ENCODE measurements at regions not wholly inside any gene's neighbourhood (a gene's known extent, or its start where the extent isn't known, plus 50 kb on each side); places are given as distances from the start of the nearest gene placed in this dataset.
"Not testable (repeated sequence)": the region's sequence is repeated elsewhere in the genome, so short reads cannot be mapped to it uniquely, and the experiment has no call there.

GRCh38 chr4:55270481-55270880, 75.6 kb upstream of the SRD5A3 start:
- H3K27me3 ChIP-seq: no peaks in the 10 kb centered on the region
- no peak overlapping the region for H3K27ac ChIP-seq
- H3K4me2 ChIP-seq: no peak overlapping the region
- no peak overlapping the region for H3K4me3 ChIP-seq
- H3K9me3 ChIP-seq: no peaks in the 10 kb centered on the region
- no peaks in the 10 kb centered on the region for H3K36me3 ChIP-seq
- no peaks in the 10 kb centered on the region for H4K20me1 ChIP-seq
- TF ChIP-seq Cebpa-rat (IDR thresholded peaks at IDR 0.05): no peak
- H3K9ac ChIP-seq: no peak overlapping the region
- H3K4me1 ChIP-seq: no peaks in the 10 kb centered on the region

GRCh38 chr4:55272102-55272501, 73.9 kb upstream of the SRD5A3 start:
- Histone ChIP-seq H3K4me3 (no peak overlapping the region), H3K4me1 (no peaks in the 10 kb centered on the region), H3K27ac (no peak overlapping the region), H3K27me3 (no peaks in the 10 kb centered on the region), H3K9me3 (no peaks in the 10 kb centered on the region), H4K20me1 (no peaks in the 10 kb centered on the region), H3K4me2 (no peak overlapping the region), H3K36me3 (no peaks in the 10 kb centered on the region), H3K9ac (no peak overlapping the region)
- no peak for TF ChIP-seq Cebpa-rat (IDR thresholded peaks at IDR 0.05)

GRCh38 chr4:55272589-55272988, 73.5 kb upstream of the SRD5A3 start:
- Histone ChIP-seq H3K4me3 (no peak overlapping the region), H3K4me2 (no peak overlapping the region)
- no peak for TF ChIP-seq Cebpa-rat (IDR thresholded peaks at IDR 0.05)

GRCh38 chr4:55277011-55277410, 69.0 kb upstream of the SRD5A3 start:
- H3K9me3 ChIP-seq: peaks cover 10% of the 10 kb centered on the region; the same call in 1 of the 2 replicates
- H3K27ac ChIP-seq: no peak overlapping the region

More at GRCh38 chr4:55272589-55272988, 73.5 kb upstream of the SRD5A3 start:
- no peaks in the 10 kb centered on the region for H3K4me1 ChIP-seq
- no peaks in the 10 kb centered on the region for H4K20me1 ChIP-seq
- no peak overlapping the region for H3K9ac ChIP-seq
- H3K36me3 ChIP-seq: no peaks in the 10 kb centered on the region
- no peak overlapping the region for H3K27ac ChIP-seq
- H3K27me3 ChIP-seq: no peaks in the 10 kb centered on the region
- H3K9me3 ChIP-seq: no peaks in the 10 kb centered on the region

GRCh38 chr4:55278316-55278715, 67.7 kb upstream of the SRD5A3 start:
- no peaks in the 10 kb centered on the region for H3K4me1 ChIP-seq
- no peak overlapping the region for H3K4me3 ChIP-seq
- H3K9ac ChIP-seq: no peak overlapping the region
- no peaks in the 10 kb centered on the region for H3K27me3 ChIP-seq
- no peak overlapping the region for H3K27ac ChIP-seq
- H3K36me3 ChIP-seq: no peaks in the 10 kb centered on the region
- peaks cover 21% of the 10 kb centered on the region; the same call in 1 of the 2 replicates for H3K9me3 ChIP-seq
- TF ChIP-seq Cebpa-rat (IDR thresholded peaks at IDR 0.05): no peak
- H4K20me1 ChIP-seq: no peaks in the 10 kb centered on the region
- no peak overlapping the region for H3K4me2 ChIP-seq

More at GRCh38 chr4:55277011-55277410, 69.0 kb upstream of the SRD5A3 start:
- H3K4me2 ChIP-seq: no peak overlapping the region
- H3K36me3 ChIP-seq: no peaks in the 10 kb centered on the region
- no peaks in the 10 kb centered on the region for H4K20me1 ChIP-seq
- H3K4me1 ChIP-seq: no peaks in the 10 kb centered on the region
- TF ChIP-seq Cebpa-rat (IDR thresholded peaks at IDR 0.05): no peak
- H3K4me3 ChIP-seq: no peak overlapping the region
- H3K9ac ChIP-seq: no peak overlapping the region
- H3K27me3 ChIP-seq: no peaks in the 10 kb centered on the region

- H3K27ac ChIP-seq, H3K4me1 ChIP-seq, H3K27me3 ChIP-seq, H3K4me2 ChIP-seq, H3K36me3 ChIP-seq, H4K20me1 ChIP-seq, H3K9ac ChIP-seq, H3K4me3 ChIP-seq: not testable (repeated sequence)
- H3K9me3 ChIP-seq: peaks cover 40% of the 10 kb centered on the region
Measured at GRCh38 chr4:55280474-55280873, 65.6 kb upstream of the SRD5A3 start.

- peaks cover 42% of the 10 kb centered on the region for H3K9me3 ChIP-seq
- H3K4me1 ChIP-seq, H3K4me3 ChIP-seq, H3K36me3 ChIP-seq, H3K27me3 ChIP-seq, H3K9ac ChIP-seq, H3K27ac ChIP-seq, H4K20me1 ChIP-seq, H3K4me2 ChIP-seq: not testable (repeated sequence)
Measured at GRCh38 chr4:55281118-55281683, 64.8 kb upstream of the SRD5A3 start.

- TF ChIP-seq Cebpa-rat (IDR thresholded peaks at IDR 0.05): no peak
- H3K9ac ChIP-seq: no peak overlapping the region
- no peaks in the 10 kb centered on the region for H3K36me3 ChIP-seq
- no peak overlapping the region for H3K27ac ChIP-seq
- no peaks in the 10 kb centered on the region for H3K4me1 ChIP-seq
- H3K9me3 ChIP-seq: peaks cover 42% of the 10 kb centered on the region
- no peak overlapping the region for H3K4me2 ChIP-seq
- H3K4me3 ChIP-seq: no peak overlapping the region
- H3K27me3 ChIP-seq: no peaks in the 10 kb centered on the region
- H4K20me1 ChIP-seq: no peaks in the 10 kb centered on the region
Measured at GRCh38 chr4:55284331-55284730, 61.7 kb upstream of the SRD5A3 start.

GRCh38 chr4:55291227-55291640, 54.8 kb upstream of the SRD5A3 start:
- Histone ChIP-seq H3K4me2 (no peak overlapping the region), H3K4me1 (no peaks in the 10 kb centered on the region), H3K9me3 (no peaks in the 10 kb centered on the region), H4K20me1 (no peaks in the 10 kb centered on the region), H3K9ac (no peak overlapping the region), H3K36me3 (no peaks in the 10 kb centered on the region), H3K27ac (no peak overlapping the region), H3K4me3 (no peak overlapping the region), H3K27me3 (no peaks in the 10 kb centered on the region)
- TF ChIP-seq Cebpa-rat (IDR thresholded peaks at IDR 0.05): no peak

GRCh38 chr4:55296096-55296495, 49.9 kb upstream of the SRD5A3 start:
- no peaks in the 10 kb centered on the region for H4K20me1 ChIP-seq
- TF ChIP-seq Cebpa-rat (IDR thresholded peaks at IDR 0.05): no peak

More at GRCh38 chr4:55296096-55296495, 49.9 kb upstream of the SRD5A3 start:
- Histone ChIP-seq H3K4me3 (no peak overlapping the region), H3K4me2 (no peak overlapping the region), H3K9me3 (no peaks in the 10 kb centered on the region; the same call in 1 of the 2 replicates), H3K27ac (no peak overlapping the region), H3K36me3 (no peaks in the 10 kb centered on the region), H3K27me3 (no peaks in the 10 kb centered on the region), H3K4me1 (no peaks in the 10 kb centered on the region), H3K9ac (no peak overlapping the region)
